GM18511 (cell line): ENCODE measurements at regions not wholly inside any gene's neighbourhood (a gene's known extent, or its start where the extent isn't known, plus 50 kb on each side); places are given as distances from the start of the nearest gene placed in this dataset.

Experiments used
- ATAC-seq: cut with Tn5 transposase; IDR thresholded peaks from one replicate; pipeline ENCODE4 v1.9.1; 2021; ENCODE audit warnings: mild to moderate bottlenecking, moderate library complexity; ENCODE audit not compliant: unreplicated experiment

- no peak for ATAC-seq
Measured at GRCh38 chr13:47628666-47629065, 372.4 kb downstream of the SUCLA2 start.

GRCh38 chr13:47623862-47624261, 377.2 kb downstream of the SUCLA2 start:
- no peak for ATAC-seq

GRCh38 chr13:47621931-47622330, 379.1 kb downstream of the SUCLA2 start:
- no peak for ATAC-seq

GRCh38 chr13:47611664-47612288, 389.3 kb downstream of the SUCLA2 start:
- no peak for ATAC-seq

GRCh38 chr13:47610687-47611086, 390.4 kb downstream of the SUCLA2 start:
- ATAC-seq, result no peak

- ATAC-seq, result no peak
Measured at GRCh38 chr13:47603365-47603764, 397.7 kb downstream of the SUCLA2 start.

GRCh38 chr13:47598340-47598911, 402.6 kb downstream of the SUCLA2 start:
- no peak for ATAC-seq

- no peak for ATAC-seq
Measured at GRCh38 chr13:47594833-47595232, 406.2 kb downstream of the SUCLA2 start.

GRCh38 chr13:47592256-47592655, 408.8 kb downstream of the SUCLA2 start:
- no peak for ATAC-seq

GRCh38 chr13:47588676-47589075, 412.4 kb downstream of the SUCLA2 start:
- no peak for ATAC-seq

GRCh38 chr13:47572375-47572774, 428.7 kb downstream of the SUCLA2 start:
- ATAC-seq, result no peak

- no peak for ATAC-seq
Measured at GRCh38 chr13:47564041-47564440, 437.0 kb downstream of the SUCLA2 start.

- no peak for ATAC-seq
Measured at GRCh38 chr13:47556703-47557102, 444.4 kb downstream of the SUCLA2 start.

- ATAC-seq, result no peak
Measured at GRCh38 chr13:47555235-47555634, 445.8 kb downstream of the SUCLA2 start.

GRCh38 chr13:47553329-47553977, 447.6 kb downstream of the SUCLA2 start:
- ATAC-seq, result no peak

GRCh38 chr13:47549219-47549752, 451.8 kb downstream of the SUCLA2 start:
- no peak for ATAC-seq

- ATAC-seq, result no peak
Measured at GRCh38 chr13:47548294-47548840, 452.7 kb downstream of the SUCLA2 start.

- no peak for ATAC-seq
Measured at GRCh38 chr13:47546391-47547225, 454.5 kb downstream of the SUCLA2 start.

- no peak for ATAC-seq
Measured at GRCh38 chr13:47545201-47546024, 455.7 kb downstream of the SUCLA2 start.

GRCh38 chr13:47539317-47539716, 461.8 kb downstream of the SUCLA2 start:
- no peak for ATAC-seq
